ENCODE measurements at regions not wholly inside any gene's neighbourhood (a gene's known extent, or its start where the extent isn't known, plus 50 kb on each side); places are given as distances from the start of the nearest gene placed in this dataset.

- H3K27ac Mint-ChIP-seq = no peak overlapping the region
- H3K9me3 Mint-ChIP-seq = no peaks in the 10 kb centered on the region
- no peak for DNase-seq (ENCODE audit: low spot score in 2 of 2)
- no peaks in the 10 kb centered on the region for H3K36me3 Mint-ChIP-seq
- no peak for ATAC-seq
Observed at GRCh38 chr6:33967966-33968724, 164.3 kb upstream of the MLN start.

DNA sequence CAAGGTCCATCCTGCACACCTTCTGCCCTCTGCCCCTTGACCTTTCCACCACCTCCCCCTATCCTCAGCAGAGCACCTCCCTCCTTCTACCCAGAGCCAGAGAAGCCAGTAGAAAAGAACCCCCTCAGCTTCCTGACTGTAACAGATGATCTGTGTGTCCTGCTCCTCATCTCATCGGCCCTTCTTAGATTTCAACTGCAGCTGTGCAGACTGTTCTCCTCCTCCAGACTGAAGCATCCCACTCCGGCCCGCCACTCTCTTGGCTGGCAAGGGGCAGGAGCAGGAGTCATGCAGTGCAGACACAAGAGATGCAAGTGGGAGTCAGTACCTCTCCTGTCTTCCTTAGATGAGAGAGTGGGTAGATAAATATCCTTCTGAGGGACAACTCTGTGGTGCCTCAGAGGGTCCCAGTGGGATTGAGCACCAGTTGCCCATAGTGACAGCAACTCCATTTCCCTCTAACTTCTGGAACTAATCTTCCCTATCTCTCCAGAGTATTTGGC is 163.5 kb upstream of the MLN start:
- Mint-ChIP-seq H3K27ac (peak overlapping the region; percentile 2 to 82), H3K9me3 (no peaks in the 10 kb centered on the region), H3K36me3 (no peaks in the 10 kb centered on the region)
- ATAC-seq (no peak), DNase-seq (ENCODE audit: low spot score in 2 of 2) (no peak)

GRCh38 chr6:33966536-33966935 is 162.7 kb upstream of the MLN start:
- peak overlapping the region in 1 of 2 donors; percentile 32 for H3K27ac Mint-ChIP-seq
- no peaks in the 10 kb centered on the region for H3K36me3 Mint-ChIP-seq
- no peak for ATAC-seq
- no peak for DNase-seq (ENCODE audit: low spot score in 2 of 2)
- no peaks in the 10 kb centered on the region for H3K9me3 Mint-ChIP-seq

DNA sequence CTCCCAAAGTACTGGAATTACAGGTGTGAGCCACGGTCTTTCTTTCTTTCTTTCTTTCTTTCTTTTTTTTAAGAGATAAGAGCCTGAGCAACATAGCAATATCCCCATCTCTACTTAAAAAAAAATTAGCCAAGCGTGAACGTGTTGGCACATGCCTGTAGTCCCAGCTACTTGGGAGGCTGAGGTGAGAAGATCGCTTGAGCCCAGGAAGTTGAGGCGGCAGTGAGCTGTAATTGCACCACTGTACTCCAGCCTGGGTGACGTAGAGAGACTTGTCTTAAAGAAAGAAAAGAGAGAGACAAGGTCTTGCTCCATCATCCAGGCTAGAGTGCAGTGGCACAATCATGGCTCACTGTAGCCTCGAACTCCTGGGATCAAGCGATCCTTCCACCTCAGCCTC is 162.0 kb upstream of the MLN start:
- no peak for DNase-seq (ENCODE audit: low spot score in 2 of 2)
- H3K36me3 Mint-ChIP-seq = no peaks in the 10 kb centered on the region
- H3K27ac Mint-ChIP-seq = peak overlapping the region in 1 of 2 donors; percentile 32
- no peak for ATAC-seq
- no peaks in the 10 kb centered on the region for H3K9me3 Mint-ChIP-seq

DNA sequence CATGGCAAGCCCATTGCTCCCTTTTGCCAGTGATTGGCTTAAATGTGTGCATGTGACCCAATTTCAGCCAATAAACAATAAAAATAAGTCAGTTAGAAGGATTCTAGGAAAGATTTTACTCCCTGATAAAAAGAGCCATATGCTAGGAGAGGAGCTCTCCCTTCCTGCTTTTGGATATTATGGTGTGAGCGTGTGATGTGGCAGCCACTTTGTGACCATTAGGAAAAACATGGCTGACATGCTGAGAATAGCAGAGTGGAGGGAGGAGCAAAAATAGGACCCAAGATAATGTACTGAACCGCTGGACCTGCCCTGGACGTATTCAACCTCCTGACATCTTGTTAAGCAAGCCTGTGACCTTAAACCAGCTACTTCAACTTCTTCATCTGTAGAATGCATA is 160.6 kb upstream of the MLN start:
- no peak overlapping the region for H3K27ac Mint-ChIP-seq
- DNase-seq (ENCODE audit: low spot score in 2 of 2) = no peak
- ATAC-seq = no peak
- no peaks in the 10 kb centered on the region for H3K36me3 Mint-ChIP-seq
- H3K9me3 Mint-ChIP-seq = no peaks in the 10 kb centered on the region

- no peaks in the 10 kb centered on the region for H3K9me3 Mint-ChIP-seq
- no peak for ATAC-seq
- DNase-seq (ENCODE audit: low spot score in 2 of 2) = no peak
- no peak overlapping the region for H3K27ac Mint-ChIP-seq
- H3K36me3 Mint-ChIP-seq = no peaks in the 10 kb centered on the region
Observed at GRCh38 chr6:33963136-33963750, 159.4 kb upstream of the MLN start.

- H3K27ac Mint-ChIP-seq = no peak overlapping the region
- peak in 1 of 2 donors; percentile 24 for ATAC-seq
- no peaks in the 10 kb centered on the region for H3K36me3 Mint-ChIP-seq
- H3K9me3 Mint-ChIP-seq = no peaks in the 10 kb centered on the region
- no peak for DNase-seq (ENCODE audit: low spot score in 2 of 2)
Observed at GRCh38 chr6:33962246-33963027, 158.6 kb upstream of the MLN start.

DNA sequence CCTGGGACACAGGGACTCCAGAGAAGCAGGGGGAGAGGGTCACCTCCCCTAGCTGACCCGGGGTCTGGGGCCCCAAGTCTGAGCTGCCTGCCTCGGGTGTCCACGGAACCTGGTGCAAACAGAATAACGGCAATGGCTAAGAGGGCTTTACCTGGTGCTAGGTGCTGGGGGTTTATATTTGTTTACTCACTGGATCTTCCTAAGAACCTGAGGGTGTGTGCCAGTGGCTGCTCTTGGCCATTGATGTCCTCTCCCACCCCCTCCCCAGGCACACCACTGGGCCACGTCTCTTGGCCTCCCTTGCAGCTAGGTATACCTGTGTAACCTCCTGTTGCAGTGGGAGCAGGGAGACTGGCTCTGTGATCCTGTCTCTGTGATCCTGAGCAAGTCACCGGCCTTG is 157.9 kb upstream of the MLN start:
- H3K27ac Mint-ChIP-seq = no peak overlapping the region
- ATAC-seq = no peak
- no peaks in the 10 kb centered on the region for H3K9me3 Mint-ChIP-seq
- no peak for DNase-seq (ENCODE audit: low spot score in 2 of 2)
- H3K36me3 Mint-ChIP-seq = no peaks in the 10 kb centered on the region

- H3K9me3 Mint-ChIP-seq = no peaks in the 10 kb centered on the region
- H3K27ac Mint-ChIP-seq = no peak overlapping the region
- H3K36me3 Mint-ChIP-seq = no peaks in the 10 kb centered on the region
- DNase-seq (ENCODE audit: low spot score in 2 of 2) = no peak
- no peak for ATAC-seq
Observed at GRCh38 chr6:33960345-33961313, 156.8 kb upstream of the MLN start.

- Mint-ChIP-seq H3K27ac (no peak overlapping the region), H3K36me3 (no peaks in the 10 kb centered on the region), H3K9me3 (no peaks in the 10 kb centered on the region)
- no peak for ATAC-seq
- DNase-seq (ENCODE audit: low spot score in 2 of 2) = no peak
Observed at GRCh38 chr6:33959661-33960344, 156.0 kb upstream of the MLN start.

DNA sequence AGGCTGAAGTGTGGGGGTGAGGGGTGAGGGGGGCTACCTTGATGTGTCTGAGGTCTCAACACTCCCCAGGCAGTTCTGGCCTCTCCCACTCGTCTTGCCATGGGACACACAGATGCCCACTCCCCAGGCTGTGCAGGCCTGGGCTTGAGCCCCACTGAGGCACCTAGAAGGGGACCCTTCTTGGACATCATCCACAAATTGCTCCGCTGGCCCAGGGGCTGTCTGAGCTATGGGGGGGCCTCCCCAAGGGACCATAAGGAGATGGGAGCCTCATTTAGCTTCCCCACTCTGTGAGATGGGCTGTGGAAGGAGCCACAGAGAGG is 155.5 kb upstream of the MLN start:
- H3K36me3 Mint-ChIP-seq = no peaks in the 10 kb centered on the region
- H3K9me3 Mint-ChIP-seq = no peaks in the 10 kb centered on the region
- no peak for ATAC-seq
- no peak for DNase-seq (ENCODE audit: low spot score in 2 of 2)
- no peak overlapping the region for H3K27ac Mint-ChIP-seq

GRCh38 chr6:33958526-33959328 is 154.9 kb upstream of the MLN start:
- Mint-ChIP-seq H3K9me3 (no peaks in the 10 kb centered on the region), H3K36me3 (no peaks in the 10 kb centered on the region), H3K27ac (no peak overlapping the region)
- DNase-seq (ENCODE audit: low spot score in 2 of 2) = no peak
- peak in 1 of 2 donors; percentile 28 for ATAC-seq

DNA sequence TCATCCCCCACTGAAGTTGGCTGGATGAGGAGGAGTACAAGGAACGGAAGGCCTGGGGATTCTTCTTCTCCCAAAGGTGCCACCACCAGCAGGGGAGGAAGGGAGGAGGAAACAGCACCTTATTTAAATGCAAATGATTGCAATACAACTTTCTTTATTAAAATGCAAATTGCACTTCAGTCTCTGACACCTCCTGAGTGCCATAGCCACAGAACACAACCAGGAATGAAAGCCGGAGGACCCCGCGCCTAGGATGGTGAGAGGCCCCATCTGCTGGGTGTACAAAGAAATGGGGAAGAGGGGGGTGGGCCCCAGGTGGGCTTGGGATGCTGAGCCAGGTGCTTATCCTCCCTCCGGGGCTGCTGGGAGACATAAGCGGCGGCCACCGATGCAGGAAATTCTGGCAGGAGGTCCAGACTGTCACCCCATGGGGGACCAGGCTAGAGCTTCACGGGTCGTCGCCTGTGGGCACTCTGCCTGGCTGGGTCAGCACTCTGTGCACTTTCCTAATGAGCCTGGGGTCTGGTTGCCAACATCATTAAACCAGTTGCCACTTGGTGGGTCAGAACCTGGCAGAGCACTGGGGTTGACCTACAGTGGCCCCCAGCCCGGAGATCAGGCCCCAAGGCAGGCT is 154.2 kb upstream of the MLN start:
- ATAC-seq (no peak), DNase-seq (ENCODE audit: low spot score in 2 of 2) (no peak)
- H3K9me3 Mint-ChIP-seq = no peaks in the 10 kb centered on the region
- H3K36me3 Mint-ChIP-seq = no peaks in the 10 kb centered on the region
- peak overlapping the region in 1 of 2 donors; percentile 55 for H3K27ac Mint-ChIP-seq

GRCh38 chr6:33957131-33957891 is 153.5 kb upstream of the MLN start:
- ATAC-seq (no peak), DNase-seq (ENCODE audit: low spot score in 2 of 2) (no peak)
- Mint-ChIP-seq H3K9me3 (no peaks in the 10 kb centered on the region), H3K36me3 (no peaks in the 10 kb centered on the region), H3K27ac (no peak overlapping the region)

Measured in activated naive CD4-positive, alpha-beta T cell treated with anti-CD3 and anti-CD28 coated beads, Interleukin-2, amount 50 U/mL, for 72 hours (primary cell).